HUES64 (cell line): ENCODE measurements at regions not wholly inside any gene's neighbourhood (a gene's known extent, or its start where the extent isn't known, plus 50 kb on each side); places are given as distances from the start of the nearest gene placed in this dataset.

Source experiments
- H3K27ac ChIP-seq: 2 replicates; pipeline ENCODE4 v1.7.0; 2013; ENCODE audit warnings: low read depth, low read length, inconsistent platforms
- H3K27me3 ChIP-seq: 2 replicates; pipeline ENCODE4 v1.6.1; 2013; ENCODE audit warnings: mild to moderate bottlenecking, low read length; ENCODE audit not compliant: insufficient read depth
- H3K36me3 ChIP-seq: 2 replicates; pipeline ENCODE4 v1.6.1; 2013; ENCODE audit warnings: mild to moderate bottlenecking, low read length; ENCODE audit not compliant: insufficient read depth
- H3K4me1 ChIP-seq: 2 replicates; pipeline ENCODE4 v1.6.1; 2013; ENCODE audit warnings: mild to moderate bottlenecking, low read length, moderate library complexity; ENCODE audit not compliant: insufficient read depth
- H3K4me3 ChIP-seq: 2 replicates; pipeline ENCODE4 v1.5.1; 2013; ENCODE audit warnings: mild to moderate bottlenecking, low read length, moderate library complexity
- H3K9ac ChIP-seq: 2 replicates; pipeline ENCODE4 v1.6.1; 2013; ENCODE audit warnings: mild to moderate bottlenecking, low read depth, low read length
- H3K9me3 ChIP-seq: 2 replicates; pipeline ENCODE4 v1.6.1; 2013; ENCODE audit warnings: low read depth, low read length; ENCODE audit not compliant: insufficient read depth
- WGBS: fragments of 150-250, 120-280 bp; methylation state at CpG from one replicate; pipeline ENCODE4 v1.1.7; 2013; ENCODE audit warnings: missing lambda C conversion rate; 5-methylcytosine and 5-hydroxymethylcytosine counted together

DNA sequence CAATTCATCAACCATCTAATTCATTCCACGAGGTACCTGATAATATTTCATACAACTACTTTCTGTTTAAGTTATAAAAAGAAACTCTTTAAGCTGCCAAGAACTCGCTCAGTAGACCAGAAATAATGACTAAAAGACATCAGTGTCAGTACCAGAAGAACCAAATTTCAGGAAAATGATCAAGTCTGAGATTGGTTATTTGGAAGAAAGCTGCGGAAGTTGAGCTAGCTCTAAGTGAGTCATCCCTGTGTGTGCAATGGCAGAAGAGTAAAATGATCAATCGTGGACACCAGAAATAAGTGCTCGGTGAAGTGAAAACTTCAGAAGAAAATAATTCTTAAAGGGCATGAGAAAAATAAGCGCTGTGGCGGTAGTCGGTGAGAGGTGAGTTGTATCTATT, 933.2 kb upstream of the CHORDC1 start:
- Histone ChIP-seq H3K27me3 (no peaks in the 10 kb centered on the region), H3K36me3 (no peaks in the 10 kb centered on the region), H3K27ac (no peak overlapping the region), H3K4me1 (peaks cover 5% of the 10 kb centered on the region; the same call in 1 of the 2 replicates), H3K9me3 (peaks cover 16% of the 10 kb centered on the region), H3K9ac (no peak overlapping the region), H3K4me3 (no peak overlapping the region)
- WGBS: 95% methylated on average over 8 of the region's 8 CpGs

DNA sequence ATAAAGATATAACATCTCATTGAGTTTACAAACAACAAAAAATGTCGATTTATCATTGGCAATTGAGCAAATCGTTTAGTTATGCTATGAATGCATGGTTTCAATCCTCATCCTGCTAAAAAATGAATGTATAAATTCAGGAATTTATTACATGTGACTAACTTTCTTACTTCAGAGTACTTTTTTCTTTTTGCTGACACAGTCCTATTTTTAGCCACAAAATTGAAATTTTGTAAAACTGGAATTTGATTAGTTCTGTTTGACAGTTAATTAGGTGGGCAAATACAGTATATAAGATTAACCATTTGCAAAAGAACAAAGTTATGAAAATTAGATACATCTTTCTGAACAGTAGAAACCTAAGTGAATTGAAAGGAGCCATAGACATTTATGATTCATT, 925.0 kb upstream of the CHORDC1 start:
- WGBS: 100% methylated on average over 2 of the region's 2 CpGs

GRCh38 chr11:91141655-91142054, 918.8 kb upstream of the CHORDC1 start:
- H3K27ac ChIP-seq: no peak overlapping the region
- no peaks in the 10 kb centered on the region for H3K27me3 ChIP-seq
- no peak overlapping the region for H3K4me3 ChIP-seq
- H3K4me1 ChIP-seq: no peaks in the 10 kb centered on the region
- no peaks in the 10 kb centered on the region for H3K36me3 ChIP-seq
- H3K9ac ChIP-seq: no peak overlapping the region
- H3K9me3 ChIP-seq: no peaks in the 10 kb centered on the region
- 95% methylated on average over 1 of the region's 3 CpGs for WGBS

More for the DNA sequence above, 925.0 kb upstream of the CHORDC1 start:
- Histone ChIP-seq H3K9ac (no peak overlapping the region), H3K9me3 (peaks cover 13% of the 10 kb centered on the region), H3K27ac (no peak overlapping the region), H3K36me3 (no peaks in the 10 kb centered on the region), H3K4me1 (no peaks in the 10 kb centered on the region), H3K27me3 (no peaks in the 10 kb centered on the region), H3K4me3 (no peak overlapping the region)

DNA sequence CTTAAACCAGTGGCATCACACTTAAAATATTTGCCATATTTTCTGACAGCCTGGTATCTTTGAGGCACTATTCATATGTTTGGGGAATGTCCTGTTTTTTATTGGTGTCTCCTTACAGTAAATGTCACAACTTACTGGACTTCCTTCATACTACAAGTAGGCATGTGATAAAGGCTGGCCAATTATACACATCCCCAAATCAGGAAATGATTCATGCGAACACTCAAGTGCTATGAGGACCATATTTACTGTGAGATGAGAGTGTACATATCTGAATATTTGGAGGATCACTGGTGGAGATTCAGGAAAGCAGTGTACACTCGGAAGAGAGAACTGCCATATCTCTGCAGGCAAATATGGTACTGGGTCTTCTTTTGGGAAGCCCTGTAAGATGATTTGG, 913.8 kb upstream of the CHORDC1 start:
- Histone ChIP-seq H3K9ac (no peak overlapping the region), H3K27me3 (no peaks in the 10 kb centered on the region), H3K27ac (no peak overlapping the region), H3K9me3 (no peaks in the 10 kb centered on the region), H3K4me1 (peaks cover 7% of the 10 kb centered on the region), H3K4me3 (no peak overlapping the region), H3K36me3 (no peaks in the 10 kb centered on the region)
- WGBS: 98% methylated on average over 2 of the region's 2 CpGs

GRCh38 chr11:91133361-91133760, 910.5 kb upstream of the CHORDC1 start:
- no peaks in the 10 kb centered on the region for H3K27me3 ChIP-seq
- no peaks in the 10 kb centered on the region for H3K9me3 ChIP-seq
- no peaks in the 10 kb centered on the region for H3K36me3 ChIP-seq
- H3K4me1 ChIP-seq: peaks cover 7% of the 10 kb centered on the region
- no peak overlapping the region for H3K9ac ChIP-seq
- H3K4me3 ChIP-seq: no peak overlapping the region
- no peak overlapping the region for H3K27ac ChIP-seq

DNA sequence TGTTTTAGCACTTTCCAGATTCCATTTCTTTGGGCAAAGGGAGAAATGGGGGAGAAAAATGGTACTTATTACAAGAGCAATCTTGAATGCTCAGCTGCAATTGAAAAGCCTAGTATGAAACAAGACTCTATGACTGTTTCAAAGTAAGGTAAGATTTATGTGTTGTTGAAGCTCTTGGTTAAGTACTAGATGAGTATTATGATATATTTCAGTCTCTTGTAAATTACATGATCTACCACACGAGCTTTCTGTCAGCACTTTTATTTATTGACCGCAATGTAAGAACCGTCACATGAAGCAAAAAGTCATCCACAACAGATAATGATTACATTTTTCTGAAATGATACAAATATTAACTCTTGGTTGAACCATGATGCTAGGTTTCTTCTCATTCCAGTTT, 906.7 kb upstream of the CHORDC1 start:
- no peak overlapping the region for H3K9ac ChIP-seq
- no peaks in the 10 kb centered on the region for H3K36me3 ChIP-seq
- no peaks in the 10 kb centered on the region for H3K27me3 ChIP-seq
- WGBS: 87% methylated on average over 3 of the region's 3 CpGs
- peaks cover 15% of the 10 kb centered on the region for H3K4me1 ChIP-seq
- H3K4me3 ChIP-seq: no peak overlapping the region
- H3K9me3 ChIP-seq: no peaks in the 10 kb centered on the region
- no peak overlapping the region for H3K27ac ChIP-seq

DNA sequence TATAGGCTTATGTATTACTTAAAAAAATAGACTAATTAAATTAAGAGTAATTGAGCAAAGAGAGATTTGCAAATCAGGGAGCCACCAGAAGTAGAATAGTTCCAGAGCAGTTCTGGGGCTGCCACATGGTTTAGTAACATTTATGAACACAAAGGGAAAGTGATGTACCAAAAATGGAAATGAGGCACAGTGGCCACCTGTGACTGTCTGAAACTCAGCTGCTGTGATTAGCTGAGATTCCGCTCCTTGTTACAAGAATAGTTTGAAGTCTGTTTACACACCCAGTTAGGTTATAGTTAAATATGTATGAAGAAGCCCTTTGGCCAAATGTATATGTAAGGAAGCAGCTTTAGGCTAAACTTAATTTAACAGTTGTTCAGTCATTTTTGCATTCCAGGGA, 901.5 kb upstream of the CHORDC1 start:
- no peak overlapping the region for H3K4me3 ChIP-seq
- no peak overlapping the region for H3K27ac ChIP-seq
- H3K9me3 ChIP-seq: no peaks in the 10 kb centered on the region
- H3K9ac ChIP-seq: no peak overlapping the region
- no peaks in the 10 kb centered on the region for H3K27me3 ChIP-seq
- WGBS: 97% methylated on average over 1 of the region's 1 CpG
- H3K36me3 ChIP-seq: no peaks in the 10 kb centered on the region
- 0 out of 2 replicates have a peak, but pooled peaks cover 8% of the 10 kb centered on the region for H3K4me1 ChIP-seq

- 84% methylated on average over 1 of the region's 1 CpG for WGBS
- H3K9ac ChIP-seq: no peak overlapping the region
- no peaks in the 10 kb centered on the region for H3K27me3 ChIP-seq
Measured at GRCh38 chr11:91115116-91115515, 892.3 kb upstream of the CHORDC1 start.

DNA sequence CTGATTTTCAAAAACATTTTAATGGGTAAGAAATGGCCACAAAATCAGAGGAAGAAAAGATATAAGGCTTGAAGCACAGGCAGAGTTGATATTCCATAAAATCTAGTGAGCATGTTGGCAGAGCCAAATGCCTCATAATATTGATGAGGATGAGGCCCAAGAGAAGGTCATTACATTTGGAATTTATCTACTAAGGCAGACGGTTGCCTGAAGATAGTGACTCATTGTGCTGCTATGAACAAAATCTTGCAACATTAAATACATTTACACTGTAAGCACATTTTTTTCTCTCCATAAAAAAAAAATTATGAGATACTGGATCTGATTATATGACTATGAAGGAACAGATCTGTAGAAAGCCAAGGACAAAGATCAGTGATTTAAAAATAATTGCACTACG, 881.4 kb upstream of the CHORDC1 start:
- H3K9ac ChIP-seq: no peak overlapping the region
- no peaks in the 10 kb centered on the region for H3K9me3 ChIP-seq
- WGBS: 85% methylated on average over 2 of the region's 2 CpGs
- no peaks in the 10 kb centered on the region for H3K36me3 ChIP-seq
- H3K4me1 ChIP-seq: no peaks in the 10 kb centered on the region
- no peak overlapping the region for H3K27ac ChIP-seq
- no peak overlapping the region for H3K4me3 ChIP-seq
- H3K27me3 ChIP-seq: no peaks in the 10 kb centered on the region

More at GRCh38 chr11:91115116-91115515, 892.3 kb upstream of the CHORDC1 start:
- no peak overlapping the region for H3K4me3 ChIP-seq
- H3K27ac ChIP-seq: no peak overlapping the region
- H3K4me1 ChIP-seq: no peaks in the 10 kb centered on the region
- H3K9me3 ChIP-seq: no peaks in the 10 kb centered on the region
- H3K36me3 ChIP-seq: no peaks in the 10 kb centered on the region

GRCh38 chr11:91100427-91100826, 877.6 kb upstream of the CHORDC1 start:
- 94% methylated on average over 2 of the region's 3 CpGs for WGBS
- Histone ChIP-seq H3K9ac (no peak overlapping the region), H3K4me3 (no peak overlapping the region), H3K36me3 (no peaks in the 10 kb centered on the region), H3K27me3 (no peaks in the 10 kb centered on the region), H3K27ac (no peak overlapping the region), H3K9me3 (no peaks in the 10 kb centered on the region), H3K4me1 (no peaks in the 10 kb centered on the region)

DNA sequence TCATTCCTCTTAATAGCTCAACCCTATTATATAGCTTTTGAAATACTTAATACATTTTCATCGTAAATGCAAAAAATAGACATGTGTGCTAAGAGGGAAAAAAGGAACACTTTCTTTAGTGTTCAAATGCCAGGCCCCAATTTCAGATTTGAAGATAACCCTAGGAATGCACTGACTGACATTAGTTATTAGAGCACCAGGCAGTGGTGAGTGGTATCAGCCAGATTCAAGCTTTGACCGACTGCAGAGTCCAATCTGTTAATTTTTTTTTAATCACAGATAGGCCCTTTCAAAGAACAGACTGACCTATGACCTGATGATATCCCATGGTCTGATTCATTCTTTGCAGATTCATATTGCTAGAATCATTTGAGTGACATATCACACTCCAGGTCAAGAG, 874.2 kb upstream of the CHORDC1 start:
- 90% methylated on average over 2 of the region's 2 CpGs for whole genome bisulfite sequencing
- Histone ChIP-seq H3K27me3 (no peaks in the 10 kb centered on the region), H3K4me1 (no peaks in the 10 kb centered on the region), H3K4me3 (no peak overlapping the region), H3K9ac (no peak overlapping the region), H3K36me3 (no peaks in the 10 kb centered on the region), H3K9me3 (no peaks in the 10 kb centered on the region), H3K27ac (no peak overlapping the region)

DNA sequence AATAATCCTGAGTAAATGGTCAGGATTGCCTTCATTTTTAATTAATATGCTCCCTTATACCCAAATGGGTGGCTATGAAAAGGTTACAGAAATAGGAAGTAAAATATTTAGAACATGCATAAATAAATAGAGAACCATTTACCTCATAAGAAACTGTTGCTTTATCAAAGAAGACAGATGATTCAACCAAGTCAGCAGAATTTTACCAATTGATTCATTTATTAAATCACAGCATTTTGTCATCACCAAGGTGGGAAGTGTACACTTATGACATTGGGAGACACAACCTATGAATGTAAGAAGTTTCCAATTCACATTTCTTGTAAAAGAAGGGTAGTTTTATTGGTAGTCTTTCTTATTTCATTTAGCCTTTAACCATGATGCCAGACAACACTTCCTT, 870.3 kb upstream of the CHORDC1 start:
- no peak overlapping the region for H3K9ac ChIP-seq
- H3K9me3 ChIP-seq: no peaks in the 10 kb centered on the region
- H3K27ac ChIP-seq: no peak overlapping the region
- no peaks in the 10 kb centered on the region for H3K36me3 ChIP-seq
- H3K27me3 ChIP-seq: no peaks in the 10 kb centered on the region
- no peaks in the 10 kb centered on the region for H3K4me1 ChIP-seq
- H3K4me3 ChIP-seq: no peak overlapping the region
